NCI-H128 (cell line): ENCODE measurements at regions not wholly inside any gene's neighbourhood (a gene's known extent, or its start where the extent isn't known, plus 50 kb on each side); places are given as distances from the start of the nearest gene placed in this dataset.

Source experiments
- DNase-seq: peaks from one replicate; lab custom pipeline; 2025; ENCODE audit not compliant: unreplicated experiment; lab: John Stamatoyannopoulos, UW

GRCh38 chr3:13210221-13210975 is 137.2 kb upstream of the IQSEC1 start:
- DNase-seq, result no peak

- DNase-seq, result no peak
These were observed 136.4 kb upstream of the IQSEC1 start for GRCh38 chr3:13209634-13209997.

- DNase-seq, result no peak
These were observed 135.7 kb upstream of the IQSEC1 start for GRCh38 chr3:13208706-13209633.

GRCh38 chr3:13207975-13208705 is 134.9 kb upstream of the IQSEC1 start:
- no peak for DNase-seq

- DNase-seq, result no peak
These were observed 134.3 kb upstream of the IQSEC1 start for GRCh38 chr3:13207578-13207922.

GRCh38 chr3:13206799-13207577 is 133.8 kb upstream of the IQSEC1 start:
- no peak for DNase-seq

GRCh38 chr3:13205567-13206143 is 132.4 kb upstream of the IQSEC1 start:
- no peak for DNase-seq

GRCh38 chr3:13204177-13204581 is 130.9 kb upstream of the IQSEC1 start:
- DNase-seq, result no peak

- no peak for DNase-seq
These were observed 130.4 kb upstream of the IQSEC1 start for GRCh38 chr3:13203398-13204176.

- no peak for DNase-seq
These were observed 129.6 kb upstream of the IQSEC1 start for GRCh38 chr3:13202744-13203397.

- no peak for DNase-seq
These were observed 128.6 kb upstream of the IQSEC1 start for GRCh38 chr3:13201851-13202250.

GRCh38 chr3:13200946-13201345 is 127.7 kb upstream of the IQSEC1 start:
- no peak for DNase-seq

- DNase-seq, result no peak
These were observed 127.2 kb upstream of the IQSEC1 start for GRCh38 chr3:13200465-13200864.

GRCh38 chr3:13199899-13200451 is 126.7 kb upstream of the IQSEC1 start:
- no peak for DNase-seq

- DNase-seq, result no peak
These were observed 126.0 kb upstream of the IQSEC1 start for GRCh38 chr3:13199006-13199776.

- DNase-seq, result no peak
These were observed 125.1 kb upstream of the IQSEC1 start for GRCh38 chr3:13198264-13198879.

- no peak for DNase-seq
These were observed 124.6 kb upstream of the IQSEC1 start for GRCh38 chr3:13197795-13198194.

GRCh38 chr3:13197281-13197680 is 124.1 kb upstream of the IQSEC1 start:
- DNase-seq, result no peak
